ENCODE measurements at regions not wholly inside any gene's neighbourhood (a gene's known extent, or its start where the extent isn't known, plus 50 kb on each side); places are given as distances from the start of the nearest gene placed in this dataset.

DNA sequence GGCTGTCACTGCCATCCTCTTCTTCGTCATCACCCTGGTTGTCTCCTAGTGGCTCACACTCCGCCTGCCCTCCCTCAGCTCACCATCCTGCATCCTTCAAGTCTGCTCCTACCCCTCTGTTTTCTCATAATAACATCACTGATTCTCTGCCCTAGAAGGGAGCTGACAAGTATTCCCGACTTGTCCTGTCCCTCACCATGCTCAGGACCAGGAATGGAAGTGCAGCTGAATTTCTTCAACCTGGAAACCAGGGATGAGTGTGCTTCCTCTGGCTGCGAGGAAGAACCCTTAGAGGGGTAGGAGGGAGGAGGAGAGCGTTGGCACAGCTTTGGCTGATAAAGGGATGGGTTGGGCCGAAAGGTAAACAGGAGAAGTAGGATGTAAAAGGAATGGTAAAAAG lies 174.8 kb upstream of the GPR26 start:
- Histone ChIP-seq H3K36me3 (ENCODE audit: control insufficient read depth in 2 of 2, extremely low read depth in 1 of 2, insufficient read depth in 2 of 2, low read length in 2 of 2) (no peaks in the 10 kb centered on the region), H3K4me1 (ENCODE audit: control insufficient read depth, extremely low read depth, insufficient read depth, low read length) (no peaks in the 10 kb centered on the region), H3K27ac (ENCODE audit: insufficient read depth, low read depth, low read length) (no peak overlapping the region), H4K20me1 (replicated peaks; ENCODE audit: control insufficient read depth, extremely low read depth, insufficient read depth, low read length) (no peaks in the 10 kb centered on the region), H2AFZ (ENCODE audit: low read depth, low read length) (no peak overlapping the region), H3K4me3 (replicated peaks in 1 of 3; ENCODE audit: insufficient read depth in 1 of 3, low read depth in 1 of 3, low read length in 3 of 3) (no peak overlapping the region), H3K9ac (replicated peaks; ENCODE audit: extremely low read depth, insufficient read depth, low read length) (no peak overlapping the region), H3K9me3 (replicated peaks; ENCODE audit: control insufficient read depth, insufficient read depth, low read length) (no peaks in the 10 kb centered on the region), H3K27me3 (ENCODE audit: control insufficient read depth in 2 of 2, insufficient read depth in 2 of 2, low read length in 2 of 2) (no peaks in the 10 kb centered on the region), H3K4me2 (ENCODE audit: insufficient read depth, low read length) (no peak overlapping the region), H3K9me1 (replicated peaks; ENCODE audit: control insufficient read depth, extremely low read depth, insufficient read depth, low read length) (no peaks in the 10 kb centered on the region), H3K79me2 (ENCODE audit: control insufficient read depth, insufficient read depth, low read length) (no peaks in the 10 kb centered on the region)
- CTCF ChIA-PET: no interaction called here
- dilution Hi-C loops (cut with MboI; ENCODE audit: extremely low pct_ligation_motif_present, low sequenced_read_pairs) (no loop called here), intact Hi-C loops (cut with micrococcal nuclease) (no loop called here)
- FAIRE-seq (no peak), DNase-seq (ENCODE audit: low read depth, low spot score) (no peak)
- POLR2A ChIA-PET: no interaction called here
- TF ChIP-seq MYC (IDR thresholded peaks at IDR 0.05; ENCODE audit: low read depth, low read length) (no peak), FOS (IDR thresholded peaks at IDR 0.05; ENCODE audit: borderline replicate concordance, insufficient read depth, low read length) (no peak), POLR2AphosphoS5 (IDR thresholded peaks at IDR 0.05; ENCODE audit: insufficient read depth, low read depth, low read length) (no peak), JUN (IDR thresholded peaks at IDR 0.05; ENCODE audit: borderline replicate concordance, insufficient read depth, insufficient read length, low read depth) (no peak), GATA2 (IDR thresholded peaks at IDR 0.05; ENCODE audit: insufficient read depth, insufficient read length, low read depth, low read length) (no peak), POLR2A (IDR thresholded peaks at IDR 0.05; ENCODE audit: low read depth, low read length) (no peak), EZH2 (IDR thresholded peaks at IDR 0.05; ENCODE audit: borderline replicate concordance, low read depth, low read length, severe bottlenecking) (no peak)
- TF ChIP-seq, protein P1, sequence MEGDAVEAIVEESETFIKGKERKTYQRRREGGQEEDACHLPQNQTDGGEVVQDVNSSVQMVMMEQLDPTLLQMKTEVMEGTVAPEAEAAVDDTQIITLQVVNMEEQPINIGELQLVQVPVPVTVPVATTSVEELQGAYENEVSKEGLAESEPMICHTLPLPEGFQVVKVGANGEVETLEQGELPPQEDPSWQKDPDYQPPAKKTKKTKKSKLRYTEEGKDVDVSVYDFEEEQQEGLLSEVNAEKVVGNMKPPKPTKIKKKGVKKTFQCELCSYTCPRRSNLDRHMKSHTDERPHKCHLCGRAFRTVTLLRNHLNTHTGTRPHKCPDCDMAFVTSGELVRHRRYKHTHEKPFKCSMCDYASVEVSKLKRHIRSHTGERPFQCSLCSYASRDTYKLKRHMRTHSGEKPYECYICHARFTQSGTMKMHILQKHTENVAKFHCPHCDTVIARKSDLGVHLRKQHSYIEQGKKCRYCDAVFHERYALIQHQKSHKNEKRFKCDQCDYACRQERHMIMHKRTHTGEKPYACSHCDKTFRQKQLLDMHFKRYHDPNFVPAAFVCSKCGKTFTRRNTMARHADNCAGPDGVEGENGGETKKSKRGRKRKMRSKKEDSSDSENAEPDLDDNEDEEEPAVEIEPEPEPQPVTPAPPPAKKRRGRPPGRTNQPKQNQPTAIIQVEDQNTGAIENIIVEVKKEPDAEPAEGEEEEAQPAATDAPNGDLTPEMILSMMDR (IDR thresholded peaks at IDR 0.05; ENCODE audit: extremely low read depth in 1 of 2, insufficient read depth in 1 of 2, low read depth in 1 of 2, low read length in 2 of 2): no peak
- no TSS peak for BruUV-seq (replicated peaks)
